ENCODE measurements at regions not wholly inside any gene's neighbourhood (a gene's known extent, or its start where the extent isn't known, plus 50 kb on each side); places are given as distances from the start of the nearest gene placed in this dataset.

- TF ChIP-seq EP300 (IDR thresholded peaks at IDR 0.05; ENCODE audit: borderline replicate concordance in 1 of 2, low read depth in 2 of 2, low read length in 2 of 2) (no peak), E2F6 (IDR thresholded peaks at IDR 0.05) (no peak), FOSL1 (IDR thresholded peaks at IDR 0.05; ENCODE audit: insufficient read depth, low read depth, low read length) (no peak), USF2 (IDR thresholded peaks at IDR 0.05; ENCODE audit: low read length) (no peak)
Measured at GRCh38 chrX:98607739-98608138, 1724.0 kb downstream of the RPA4 start (continued).
